HCT116 (cell line): ENCODE measurements at regions not wholly inside any gene's neighbourhood (a gene's known extent, or its start where the extent isn't known, plus 50 kb on each side); places are given as distances from the start of the nearest gene placed in this dataset.

Source experiments
- ATAC-seq: fragments of 200-7000 bp; cut with Tn5 transposase; 2 replicates; pipeline ENCODE4 v1.9.1; 2020; ENCODE audit warnings: mild to moderate bottlenecking, moderate library complexity
- BruUV-seq: library from RNA; stranded (reverse); fragments of 400-500 nt; replicated peaks from 2 replicates; lab custom pipeline; 2021; lab: Mats Ljungman, UMichigan
- CTCF ChIA-PET: fragments of 300-600 bp; sonication (Branson Sonifier 250); formaldehyde crosslinking; loops from one replicate; lab custom pipeline; 2021; ENCODE audit warnings: antibody characterized with exemption; lab: Charles Lee
- POLR2A ChIA-PET: fragments of 300-600, 350-600 bp; sonication (Branson Sonifier 250); formaldehyde crosslinking; loops from one replicate; lab custom pipeline; 2021; ENCODE audit warnings: antibody characterized with exemption; lab: Charles Lee
- RAD21 ChIA-PET, 2 experiments: fragments of 300-600 bp; sonication (Branson Sonifier 250); formaldehyde crosslinking; loops; one replicate each; lab custom pipeline; 2023; ENCODE audit warnings: low total read pairs in 2 of 2; ENCODE audit not compliant: uncharacterized antibody in 2 of 2, unreplicated experiment in 2 of 2, low non-redundant PET in 1 of 2; lab: Charles Lee
- DNase-seq: peaks from one replicate; pipeline ENCODE4 v3.0.0-alpha.2; 2010; ENCODE audit warnings: low read depth, low spot score
- H2AFZ ChIP-seq: fragments of 200-600 bp; shearing (Covaris generic), sonication (generic); 2 replicates; pipeline ENCODE4 v1.6.1; 2017; ENCODE audit warnings: low read depth, mixed run types, mixed read lengths, antibody characterized with exemption, low read length; ENCODE audit not compliant: poor library complexity, severe bottlenecking
- H3K27ac ChIP-seq: 2 replicates; pipeline ENCODE4 v1.5.1; 2012; ENCODE audit warnings: low read depth, low read length
- H3K27me3 ChIP-seq: fragments of 200-600 bp; sonication (generic); 2 replicates; pipeline ENCODE4 v1.6.1; 2016; ENCODE audit warnings: mixed run types, low read length, mixed read lengths; ENCODE audit not compliant: insufficient read depth
- H3K36me3 ChIP-seq, 2 experiments: fragments of 200-500 bp in 1 of 2; fragments of 200-600 bp in 1 of 2; sonication (Bioruptor generic) in 1 of 2; sonication (generic) in 1 of 2; 2 replicates each; pipeline versions ENCODE4 v1.5.1 to v1.6.1; 2014 to 2016; ENCODE audit warnings: low read length in 2 of 2, inconsistent platforms in 1 of 2, mixed read lengths in 1 of 2, mixed run types in 1 of 2; ENCODE audit not compliant: insufficient read depth in 2 of 2, control insufficient read depth in 1 of 2
- H3K4me1 ChIP-seq, 2 experiments: fragments of 200-600 bp in 1 of 2; sonication (generic) in 1 of 2; 2 replicates each; pipeline versions ENCODE4 v1.5.1 to v1.6.1; 2012 to 2017; ENCODE audit warnings: low read length in 2 of 2, inconsistent platforms in 1 of 2, mild to moderate bottlenecking in 1 of 2, mixed read lengths in 1 of 2, mixed run types in 1 of 2, moderate library complexity in 1 of 2; ENCODE audit not compliant: insufficient read depth in 2 of 2, control insufficient read depth in 1 of 2
- H3K4me2 ChIP-seq: fragments of 200-600 bp; sonication (generic); 2 replicates; pipeline ENCODE4 v1.6.1; 2017; ENCODE audit warnings: mixed run types, low read length, mixed read lengths
- H3K4me3 ChIP-seq, 2 experiments: fragments of 200-600 bp in 1 of 2; sonication (generic) in 1 of 2; replicated peaks in 1 of 2; 2 replicates each; pipeline ENCODE4 v1.5.1; 2011 to 2016; ENCODE audit warnings: low read length in 2 of 2, control low read depth in 1 of 2, low read depth in 1 of 2, mild to moderate bottlenecking in 1 of 2, mixed read lengths in 1 of 2, mixed run types in 1 of 2
- H3K79me2 ChIP-seq: fragments of 200-600 bp; sonication (generic); 2 replicates; pipeline ENCODE4 v1.6.1; 2017; ENCODE audit warnings: mild to moderate bottlenecking, mixed run types, low read length, moderate library complexity, mixed read lengths; ENCODE audit not compliant: insufficient read depth
- H3K9ac ChIP-seq: fragments of 200-600 bp; sonication (generic); 2 replicates; pipeline ENCODE4 v1.6.1; 2016; ENCODE audit warnings: low read length, mixed read lengths
- H3K9me2 ChIP-seq: fragments of 200-600 bp; sonication (generic), shearing (Covaris generic); 2 replicates; pipeline ENCODE4 v1.6.1; 2017; ENCODE audit warnings: mixed run types, mild to moderate bottlenecking, moderate library complexity; ENCODE audit not compliant: insufficient read depth
- H3K9me3 ChIP-seq, 2 experiments: fragments of 200-500 bp in 1 of 2; fragments of 200-600 bp in 1 of 2; sonication (Bioruptor generic) in 1 of 2; sonication (generic) in 1 of 2; 2 replicates each; pipeline ENCODE4 v1.6.1; 2014 to 2017; ENCODE audit warnings: low read length in 2 of 2, mixed read lengths in 2 of 2, inconsistent platforms in 1 of 2, low read depth in 1 of 2, mild to moderate bottlenecking in 1 of 2, mixed run types in 1 of 2, moderate library complexity in 1 of 2; ENCODE audit not compliant: control insufficient read depth in 1 of 2, insufficient read depth in 1 of 2
- H4K20me1 ChIP-seq: fragments of 200-600 bp; sonication (generic), shearing (Covaris generic); 2 replicates; pipeline ENCODE4 v1.6.1; 2017; ENCODE audit warnings: mixed run types, mild to moderate bottlenecking, moderate library complexity; ENCODE audit not compliant: insufficient read depth
- ATF3 ChIP-seq: IDR thresholded peaks from 2 replicates; pipeline ENCODE4 v1.6.1; 2012
- CBX3 ChIP-seq: IDR thresholded peaks from 2 replicates; pipeline ENCODE4 v1.6.1; 2012; ENCODE audit warnings: low read depth
- EGR1 ChIP-seq: IDR thresholded peaks from 2 replicates; pipeline ENCODE4 v1.6.1; 2012; ENCODE audit warnings: low read depth
- EZH2 ChIP-seq: fragments of 200-600 bp; sonication (generic); IDR thresholded peaks from 2 replicates; pipeline ENCODE4 v1.6.1; 2017; ENCODE audit warnings: antibody characterized with exemption, mixed run types
- JUND ChIP-seq: IDR thresholded peaks from 2 replicates; pipeline ENCODE4 v1.6.1; 2012
- MAX ChIP-seq: IDR thresholded peaks from 2 replicates; pipeline ENCODE4 v1.6.1; 2012
- RAD21 ChIP-seq: IDR thresholded peaks from 2 replicates; pipeline ENCODE4 v1.6.1; 2012; ENCODE audit warnings: low read depth, mild to moderate bottlenecking
- SRF ChIP-seq: IDR thresholded peaks from 2 replicates; pipeline ENCODE4 v1.6.1; 2012; ENCODE audit warnings: low read depth
- TCF7L2 ChIP-seq: IDR thresholded peaks from 2 replicates; pipeline ENCODE4 v1.7.0; 2011; ENCODE audit warnings: borderline replicate concordance, inconsistent platforms; ENCODE audit not compliant: insufficient read depth, insufficient read length; ENCODE audit errors: extremely low read depth
- ZNF274 ChIP-seq: fragments of 200-500 bp; sonication (Bioruptor generic); IDR thresholded peaks from 2 replicates; pipeline ENCODE4 v1.6.1; 2014; ENCODE audit warnings: mild to moderate bottlenecking, low read depth, low read length, inconsistent platforms
- intact Hi-C: fragments of 100-400 bp; cut with micrococcal nuclease; formaldehyde crosslinking; loops from 2 replicates; pipeline ENCODE4 v1.10.0; 2022
- TF ChIP-seq, protein P1 (sequence below): IDR thresholded peaks from 2 replicates; pipeline ENCODE4 v1.6.1; 2011; ENCODE audit warnings: mild to moderate bottlenecking, low read length, moderate library complexity; ENCODE audit not compliant: insufficient replicate concordance; ENCODE audit errors: extremely low read depth

- TF ChIP-seq RAD21 (no peak), MAX (no peak), SRF (no peak), EGR1 (no peak)
- TF ChIP-seq, protein P1, sequence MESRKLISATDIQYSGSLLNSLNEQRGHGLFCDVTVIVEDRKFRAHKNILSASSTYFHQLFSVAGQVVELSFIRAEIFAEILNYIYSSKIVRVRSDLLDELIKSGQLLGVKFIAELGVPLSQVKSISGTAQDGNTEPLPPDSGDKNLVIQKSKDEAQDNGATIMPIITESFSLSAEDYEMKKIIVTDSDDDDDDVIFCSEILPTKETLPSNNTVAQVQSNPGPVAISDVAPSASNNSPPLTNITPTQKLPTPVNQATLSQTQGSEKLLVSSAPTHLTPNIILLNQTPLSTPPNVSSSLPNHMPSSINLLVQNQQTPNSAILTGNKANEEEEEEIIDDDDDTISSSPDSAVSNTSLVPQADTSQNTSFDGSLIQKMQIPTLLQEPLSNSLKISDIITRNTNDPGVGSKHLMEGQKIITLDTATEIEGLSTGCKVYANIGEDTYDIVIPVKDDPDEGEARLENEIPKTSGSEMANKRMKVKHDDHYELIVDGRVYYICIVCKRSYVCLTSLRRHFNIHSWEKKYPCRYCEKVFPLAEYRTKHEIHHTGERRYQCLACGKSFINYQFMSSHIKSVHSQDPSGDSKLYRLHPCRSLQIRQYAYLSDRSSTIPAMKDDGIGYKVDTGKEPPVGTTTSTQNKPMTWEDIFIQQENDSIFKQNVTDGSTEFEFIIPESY = no peak
These were observed 971.0 kb upstream of the CDH2 start (continued) for GRCh38 chr18:29147944-29148343.

DNA sequence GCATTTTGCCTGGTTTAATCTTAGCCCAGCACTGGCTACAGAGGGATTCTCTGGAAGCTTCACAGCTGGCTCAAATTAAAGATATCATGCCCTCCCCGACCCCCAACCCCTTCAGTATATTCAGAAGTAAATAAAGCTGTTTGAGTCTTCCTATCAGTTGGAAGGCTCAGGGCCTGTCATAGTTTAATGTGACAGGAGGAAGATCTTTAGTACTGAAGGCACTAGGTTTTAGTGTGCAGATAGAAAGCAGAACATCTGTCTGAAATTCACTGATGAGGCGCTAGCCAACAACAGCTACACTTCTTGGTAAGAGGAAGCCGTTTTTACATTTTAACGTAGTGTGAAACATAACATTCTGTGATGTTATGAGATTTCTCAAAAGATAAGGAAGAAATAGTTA lies 969.1 kb upstream of the CDH2 start:
- RAD21 ChIA-PET = no interaction called here
- BruUV-seq = no TSS peak
- ATAC-seq = no peak
- no peak overlapping the region for H2AFZ ChIP-seq
- POLR2A ChIA-PET = no interaction called here
- no peaks in the 10 kb centered on the region for H3K9me2 ChIP-seq
- no peak overlapping the region for H3K4me2 ChIP-seq
- intact Hi-C loops = no loop called here
- peaks cover 0 to 3% of the 10 kb centered on the region in 2 experiments; a peak in 1 of 4 replicates for H3K9me3 ChIP-seq
- no peak overlapping the region for H3K9ac ChIP-seq
- peaks cover 0 to 5% of the 10 kb centered on the region in 2 experiments; a peak in 2 of 4 replicates for H3K4me1 ChIP-seq
- no peaks in the 10 kb centered on the region for H3K36me3 ChIP-seq
- no peak overlapping the region for H3K4me3 ChIP-seq
- no peak for DNase-seq
- CTCF ChIA-PET = no interaction called here
- H3K79me2 ChIP-seq = no peaks in the 10 kb centered on the region
- no peak overlapping the region for H3K27ac ChIP-seq
- TF ChIP-seq, protein P1 = no peak
- no peak for TF ChIP-seq ATF3
- no peak for TF ChIP-seq EGR1
- TF ChIP-seq EZH2 = no peak
- TF ChIP-seq TCF7L2 = no peak
- TF ChIP-seq JUND = no peak
- no peak for TF ChIP-seq SRF
- no peak for TF ChIP-seq MAX
- TF ChIP-seq ZNF274 = no peak
- no peak for TF ChIP-seq CBX3
- no peaks in the 10 kb centered on the region for H3K27me3 ChIP-seq
- no peaks in the 10 kb centered on the region for H4K20me1 ChIP-seq
